ENCODE measurements at regions not wholly inside any gene's neighbourhood (a gene's known extent, or its start where the extent isn't known, plus 50 kb on each side); places are given as distances from the start of the nearest gene placed in this dataset.

GRCh38 chr3:95177096-95177495 lies 1114.2 kb downstream of the NSUN3 start:
- TF ChIP-seq CTCF (IDR thresholded peaks at IDR 0.05) (no peak), POLR2A (IDR thresholded peaks at IDR 0.05) (no peak)
- no peak for ATAC-seq
- Histone ChIP-seq H3K36me3 (replicated peaks in 1 of 2; ENCODE audit: insufficient read depth in 1 of 2, low read depth in 2 of 2) (no peaks in the 10 kb centered on the region), H3K9me3 (no peaks in the 10 kb centered on the region), H3K27ac (no peak overlapping the region), H3K27me3 (no peaks in the 10 kb centered on the region), H3K4me1 (peaks cover 8% of the 10 kb centered on the region), H3K4me3 (no peak overlapping the region)
- 68 to 71% methylated on average over 2 of the region's 2 CpGs for WGBS, 2 donors
- intact Hi-C loops (cut with DNase I) = no loop called here
- no peak for DNase-seq

GRCh38 chr3:95184038-95184437 lies 1121.2 kb downstream of the NSUN3 start:
- Histone ChIP-seq H3K4me3 (no peak overlapping the region), H3K27me3 (no peaks in the 10 kb centered on the region), H3K9me3 (no peaks in the 10 kb centered on the region), H3K4me1 (no peaks in the 10 kb centered on the region), H3K36me3 (replicated peaks in 1 of 2; ENCODE audit: insufficient read depth in 1 of 2, low read depth in 2 of 2) (no peaks in the 10 kb centered on the region), H3K27ac (no peak overlapping the region)
- DNase-seq (no peak), ATAC-seq (no peak)
- no peak for TF ChIP-seq CTCF (IDR thresholded peaks at IDR 0.05)
- no peak for TF ChIP-seq POLR2A (IDR thresholded peaks at IDR 0.05)
- intact Hi-C loops (cut with DNase I) = no loop called here
- WGBS, 2 donors = 67 to 86% methylated on average over 6 of the region's 6 CpGs

- Histone ChIP-seq H3K27me3 (no peaks in the 10 kb centered on the region), H3K4me3 (no peak overlapping the region), H3K27ac (no peak overlapping the region), H3K36me3 (replicated peaks in 1 of 2; ENCODE audit: insufficient read depth in 1 of 2, low read depth in 2 of 2) (no peaks in the 10 kb centered on the region), H3K4me1 (no peaks in the 10 kb centered on the region), H3K9me3 (no peaks in the 10 kb centered on the region)
- ATAC-seq = no peak
- intact Hi-C loops (cut with DNase I) = no loop called here
- 53 to 58% methylated on average over 1 of the region's 1 CpG for WGBS, 2 donors
- DNase-seq = no peak
- TF ChIP-seq CTCF (IDR thresholded peaks at IDR 0.05) = no peak
- no peak for TF ChIP-seq POLR2A (IDR thresholded peaks at IDR 0.05)
Observed at GRCh38 chr3:95189348-95189747, 1126.5 kb downstream of the NSUN3 start.

GRCh38 chr3:95197661-95198060 lies 1134.8 kb downstream of the NSUN3 start:
- H3K4me1 ChIP-seq = no peaks in the 10 kb centered on the region
- no peak for ATAC-seq
- intact Hi-C loops (cut with DNase I) = no loop called here

More at GRCh38 chr3:95197661-95198060, 1134.8 kb downstream of the NSUN3 start:
- TF ChIP-seq CTCF (IDR thresholded peaks at IDR 0.05) (no peak), POLR2A (IDR thresholded peaks at IDR 0.05) (no peak)
- H3K36me3 ChIP-seq (replicated peaks in 1 of 2; ENCODE audit: insufficient read depth in 1 of 2, low read depth in 2 of 2) = no peaks in the 10 kb centered on the region
- no peak for DNase-seq
- H3K4me3 ChIP-seq = no peak overlapping the region
- no peak overlapping the region for H3K27ac ChIP-seq
- no peaks in the 10 kb centered on the region for H3K9me3 ChIP-seq
- H3K27me3 ChIP-seq = no peaks in the 10 kb centered on the region
- 70% methylated on average over 4 of the region's 4 CpGs for WGBS, 2 donors

All from body of pancreas (tissue), 4 donors.